ENCODE measurements at regions not wholly inside any gene's neighbourhood (a gene's known extent, or its start where the extent isn't known, plus 50 kb on each side); places are given as distances from the start of the nearest gene placed in this dataset.
"Not testable (repeated sequence)": the region's sequence is repeated elsewhere in the genome, so short reads cannot be mapped to it uniquely, and the experiment has no call there.

GRCh38 chr10:52597189-52597863 is 175.3 kb downstream of the MBL2 start:
- Histone ChIP-seq H3K9me3 (ENCODE audit: control insufficient read depth, insufficient read depth, low read length) (no peaks in the 10 kb centered on the region), H3K27ac (ENCODE audit: low read depth, low read length) (no peak overlapping the region), H3K4me3 (ENCODE audit: low read depth, low read length) (peak overlapping the region; percentile 37), H3K27me3 (ENCODE audit: control insufficient read depth, insufficient read depth, low read length) (no peaks in the 10 kb centered on the region)
- ChIA-PET CTCF (interaction anchor here (1.2 to 1.5 kb wide), 3 partner anchors 283 to 290 kb away, joined by 3 to 7 read pairs (median 6); partner anchors contain the start of gene DKK1), POLR2A (interaction anchor here (0.5 kb wide), 1 partner anchor 71 kb away, joined by 3 read pairs; no protein-coding TSS in a partner anchor)
- TF ChIP-seq CTCF (IDR thresholded peaks at IDR 0.05; ENCODE audit: low read depth, low read length) = no peak
- no peak for DNase-seq (ENCODE audit: low read depth, low spot score)

- no peaks in the 10 kb centered on the region for H3K9me3 ChIP-seq (ENCODE audit: control insufficient read depth, insufficient read depth, low read length)
- H3K4me3 ChIP-seq (ENCODE audit: low read depth, low read length) = no peak overlapping the region
- H3K27ac ChIP-seq (ENCODE audit: low read depth, low read length) = no peak overlapping the region
- ChIA-PET CTCF (no interaction called here), POLR2A (no interaction called here)
- no peaks in the 10 kb centered on the region for H3K27me3 ChIP-seq (ENCODE audit: control insufficient read depth, insufficient read depth, low read length)
- TF ChIP-seq CTCF (IDR thresholded peaks at IDR 0.05; ENCODE audit: low read depth, low read length) = no peak
- no peak for DNase-seq (ENCODE audit: low read depth, low spot score)
Measured at GRCh38 chr10:52598936-52599335, 173.6 kb downstream of the MBL2 start.

GRCh38 chr10:52599551-52600200 is 172.9 kb downstream of the MBL2 start:
- no peak for DNase-seq (ENCODE audit: low read depth, low spot score)
- H3K27ac ChIP-seq (ENCODE audit: low read depth, low read length) = no peak overlapping the region
- CTCF ChIA-PET = no interaction called here
- no peak overlapping the region for H3K4me3 ChIP-seq (ENCODE audit: low read depth, low read length)
- TF ChIP-seq CTCF (IDR thresholded peaks at IDR 0.05; ENCODE audit: low read depth, low read length) = no peak
- POLR2A ChIA-PET = no interaction called here
- no peaks in the 10 kb centered on the region for H3K9me3 ChIP-seq (ENCODE audit: control insufficient read depth, insufficient read depth, low read length)
- no peaks in the 10 kb centered on the region for H3K27me3 ChIP-seq (ENCODE audit: control insufficient read depth, insufficient read depth, low read length)

- not testable (repeated sequence) for DNase-seq (ENCODE audit: low read depth, low spot score)
Measured at GRCh38 chr10:52604131-52604530, 168.5 kb downstream of the MBL2 start.

GRCh38 chr10:52609071-52609470 is 163.5 kb downstream of the MBL2 start:
- ChIA-PET POLR2A (no interaction called here), CTCF (no interaction called here)
- Histone ChIP-seq H3K27me3 (ENCODE audit: control insufficient read depth, insufficient read depth, low read length) (no peaks in the 10 kb centered on the region), H3K4me3 (ENCODE audit: low read depth, low read length) (no peak overlapping the region), H3K27ac (ENCODE audit: low read depth, low read length) (no peak overlapping the region), H3K9me3 (ENCODE audit: control insufficient read depth, insufficient read depth, low read length) (no peaks in the 10 kb centered on the region)
- DNase-seq (ENCODE audit: low read depth, low spot score) = no peak
- TF ChIP-seq CTCF (IDR thresholded peaks at IDR 0.05; ENCODE audit: low read depth, low read length) = no peak

More at GRCh38 chr10:52604131-52604530, 168.5 kb downstream of the MBL2 start:
- H3K27ac ChIP-seq (ENCODE audit: low read depth, low read length); POLR2A ChIA-PET; H3K4me3 ChIP-seq (ENCODE audit: low read depth, low read length); H3K9me3 ChIP-seq (ENCODE audit: control insufficient read depth, insufficient read depth, low read length); H3K27me3 ChIP-seq (ENCODE audit: control insufficient read depth, insufficient read depth, low read length): not testable (repeated sequence)
- CTCF ChIA-PET = interaction anchor here (1.4 to 1.8 kb wide), 2 partner anchors 9 to 40 kb away, joined by 3 to 4 read pairs; no protein-coding TSS in a partner anchor
